Nephron (organoid): ENCODE measurements at regions not wholly inside any gene's neighbourhood (a gene's known extent, or its start where the extent isn't known, plus 50 kb on each side); places are given as distances from the start of the nearest gene placed in this dataset.

Source experiments
- H3K27ac Mint-ChIP-seq, 3 experiments: 2 replicates each; pipeline ENCODE4 v1.8.0; 2020; ENCODE audit warnings: mixed read lengths in 3 of 3, mild to moderate bottlenecking in 2 of 3, moderate library complexity in 1 of 3
- H3K27me3 Mint-ChIP-seq: 2 replicates; pipeline ENCODE4 v1.8.0; 2021; ENCODE audit warnings: low read depth, mild to moderate bottlenecking, moderate library complexity, mixed read lengths
- H3K36me3 Mint-ChIP-seq: 2 replicates; pipeline ENCODE4 v1.8.0; 2020; ENCODE audit warnings: low read depth, mixed read lengths
- H3K4me1 Mint-ChIP-seq: 2 replicates; pipeline ENCODE4 v1.8.0; 2020; ENCODE audit warnings: mixed read lengths
- H3K4me3 Mint-ChIP-seq, 3 experiments: 2 replicates each; pipeline ENCODE4 v1.8.0; 2020; ENCODE audit warnings: mild to moderate bottlenecking in 3 of 3, mixed read lengths in 3 of 3, moderate library complexity in 2 of 3
- H3K9me3 Mint-ChIP-seq: 2 replicates; pipeline ENCODE4 v1.8.0; 2020; ENCODE audit warnings: mixed read lengths
- TF ChIP-seq, protein P1 (sequence below), 3 experiments: fragments of 200-600 bp; sonication (generic); IDR thresholded peaks; one replicate each; pipeline ENCODE4 v1.5.0; 2021; ENCODE audit warnings: antibody characterized with exemption in 3 of 3; ENCODE audit not compliant: unreplicated experiment in 3 of 3

GRCh38 chr5:3517348-3517747, 78.3 kb upstream of the IRX1 start:
- Mint-ChIP-seq H3K9me3 (peaks cover 3% of the 10 kb centered on the region), H3K4me3 (no peak overlapping the region), H3K27ac (no peak overlapping the region), H3K27me3 (peaks cover 28% of the 10 kb centered on the region), H3K36me3 (no peaks in the 10 kb centered on the region), H3K4me1 (peaks cover 19% of the 10 kb centered on the region)
- TF ChIP-seq, protein P1, sequence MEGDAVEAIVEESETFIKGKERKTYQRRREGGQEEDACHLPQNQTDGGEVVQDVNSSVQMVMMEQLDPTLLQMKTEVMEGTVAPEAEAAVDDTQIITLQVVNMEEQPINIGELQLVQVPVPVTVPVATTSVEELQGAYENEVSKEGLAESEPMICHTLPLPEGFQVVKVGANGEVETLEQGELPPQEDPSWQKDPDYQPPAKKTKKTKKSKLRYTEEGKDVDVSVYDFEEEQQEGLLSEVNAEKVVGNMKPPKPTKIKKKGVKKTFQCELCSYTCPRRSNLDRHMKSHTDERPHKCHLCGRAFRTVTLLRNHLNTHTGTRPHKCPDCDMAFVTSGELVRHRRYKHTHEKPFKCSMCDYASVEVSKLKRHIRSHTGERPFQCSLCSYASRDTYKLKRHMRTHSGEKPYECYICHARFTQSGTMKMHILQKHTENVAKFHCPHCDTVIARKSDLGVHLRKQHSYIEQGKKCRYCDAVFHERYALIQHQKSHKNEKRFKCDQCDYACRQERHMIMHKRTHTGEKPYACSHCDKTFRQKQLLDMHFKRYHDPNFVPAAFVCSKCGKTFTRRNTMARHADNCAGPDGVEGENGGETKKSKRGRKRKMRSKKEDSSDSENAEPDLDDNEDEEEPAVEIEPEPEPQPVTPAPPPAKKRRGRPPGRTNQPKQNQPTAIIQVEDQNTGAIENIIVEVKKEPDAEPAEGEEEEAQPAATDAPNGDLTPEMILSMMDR (IDR thresholded peaks at IDR 0.05; ENCODE audit: unreplicated experiment in 3 of 3) = no peak

DNA sequence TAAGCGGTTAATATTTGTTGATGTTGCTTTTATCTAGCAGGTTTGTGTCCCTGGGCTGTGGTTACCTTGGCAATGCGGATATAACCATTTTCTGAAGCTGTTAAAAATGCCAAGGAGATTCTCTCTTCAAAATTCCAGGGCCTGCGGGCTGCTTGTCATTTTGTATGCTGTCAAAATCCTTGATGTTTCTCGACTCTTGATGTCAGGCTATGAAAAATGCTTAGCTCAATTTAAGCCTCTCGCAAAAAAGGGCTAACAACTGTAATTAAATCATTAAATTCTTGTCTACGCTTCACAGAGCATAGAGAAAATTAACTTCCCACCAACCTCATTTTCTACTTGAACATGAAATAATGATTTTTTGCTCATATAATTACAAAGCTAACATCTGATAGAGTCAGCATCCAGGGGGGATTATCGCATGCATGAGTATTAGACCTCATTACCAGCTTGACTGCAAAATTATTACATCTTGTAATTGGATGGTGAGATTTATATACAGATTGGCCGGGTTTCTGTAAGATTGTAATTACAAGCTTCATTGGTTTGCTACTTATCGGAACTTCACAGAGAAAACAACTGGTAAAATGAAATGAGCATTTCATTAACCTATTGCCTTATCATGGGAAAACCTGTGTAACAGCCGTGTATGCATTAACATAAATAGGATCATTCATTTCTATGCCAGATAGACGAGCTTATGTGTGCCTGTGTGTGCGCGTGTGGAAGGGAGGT, 83.1 kb upstream of the IRX1 start:
- peaks cover 9% of the 10 kb centered on the region for H3K9me3 Mint-ChIP-seq
- peaks cover 4% of the 10 kb centered on the region for H3K36me3 Mint-ChIP-seq
- no peak overlapping the region for H3K27ac Mint-ChIP-seq
- H3K4me1 Mint-ChIP-seq = peaks cover 26% of the 10 kb centered on the region
- TF ChIP-seq, protein P1 (IDR thresholded peaks at IDR 0.05; ENCODE audit: unreplicated experiment in 3 of 3) = no peak
- H3K4me3 Mint-ChIP-seq = no peak overlapping the region
- peaks cover 18% of the 10 kb centered on the region for H3K27me3 Mint-ChIP-seq

DNA sequence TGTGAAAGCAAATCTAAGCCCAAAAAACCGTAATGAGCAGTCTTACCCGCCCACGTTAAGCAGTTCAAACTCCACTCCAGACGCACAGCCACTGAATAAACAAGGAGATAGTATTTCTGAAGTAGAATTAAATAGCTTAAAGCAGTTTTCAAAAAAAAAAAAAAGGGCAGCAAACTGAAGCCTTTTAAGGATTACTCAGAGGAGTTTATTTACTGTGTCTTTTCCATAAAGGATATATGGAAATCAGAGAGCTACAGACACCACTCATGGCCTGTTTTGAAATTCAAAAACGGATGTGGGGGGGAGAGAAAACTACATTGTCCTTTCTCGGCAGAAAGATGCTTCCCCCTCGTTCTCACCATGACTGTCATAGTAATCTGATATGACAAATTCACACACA, 83.7 kb upstream of the IRX1 start:
- Mint-ChIP-seq H3K4me1 (peaks cover 22% of the 10 kb centered on the region), H3K4me3 (no peak overlapping the region), H3K9me3 (peaks cover 10% of the 10 kb centered on the region), H3K27me3 (peaks cover 15% of the 10 kb centered on the region), H3K27ac (no peak overlapping the region), H3K36me3 (peaks cover 4% of the 10 kb centered on the region)
- TF ChIP-seq, protein P1 (IDR thresholded peaks at IDR 0.05; ENCODE audit: unreplicated experiment in 3 of 3) = no peak

DNA sequence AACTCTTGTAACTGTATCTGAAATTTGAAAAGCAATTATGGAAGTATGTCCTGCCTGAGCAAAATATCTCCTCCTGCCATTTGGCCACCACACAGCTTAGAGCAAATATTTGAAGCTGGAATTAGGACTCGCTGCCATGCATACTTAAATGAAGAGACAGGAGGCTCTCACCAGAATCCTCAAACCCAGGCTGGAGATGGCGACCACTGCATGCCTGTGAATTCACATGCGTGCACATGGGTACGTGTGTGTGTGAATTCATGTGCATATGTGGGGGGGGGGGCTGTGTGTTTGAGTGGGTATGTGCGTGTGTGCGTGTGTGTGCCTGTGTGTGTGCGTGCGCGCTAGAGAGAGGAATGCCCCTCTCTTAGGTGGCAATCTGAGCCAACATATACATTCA, 84.1 kb upstream of the IRX1 start:
- TF ChIP-seq, protein P1 (IDR thresholded peaks at IDR 0.05; ENCODE audit: unreplicated experiment in 3 of 3) = no peak
- H3K27ac Mint-ChIP-seq = no peak overlapping the region
- peaks cover 15% of the 10 kb centered on the region for H3K27me3 Mint-ChIP-seq
- H3K36me3 Mint-ChIP-seq = peaks cover 4% of the 10 kb centered on the region
- peaks cover 12% of the 10 kb centered on the region for H3K9me3 Mint-ChIP-seq
- no peak overlapping the region for H3K4me3 Mint-ChIP-seq
- peaks cover 22% of the 10 kb centered on the region for H3K4me1 Mint-ChIP-seq

- peaks cover 9% of the 10 kb centered on the region for H3K27me3 Mint-ChIP-seq
- TF ChIP-seq, protein P1 (IDR thresholded peaks at IDR 0.05; ENCODE audit: unreplicated experiment in 3 of 3) = no peak
- peaks cover 22% of the 10 kb centered on the region for H3K4me1 Mint-ChIP-seq
- no peak overlapping the region for H3K27ac Mint-ChIP-seq
- no peak overlapping the region for H3K4me3 Mint-ChIP-seq
- peaks cover 4% of the 10 kb centered on the region for H3K36me3 Mint-ChIP-seq
- peaks cover 12% of the 10 kb centered on the region for H3K9me3 Mint-ChIP-seq
Observed at GRCh38 chr5:3510642-3511417, 84.8 kb upstream of the IRX1 start.
